Activated CD8-positive, alpha-beta T cell treated with anti-CD3 and anti-CD28 coated beads for 36 hours (primary cell): ENCODE measurements at regions not wholly inside any gene's neighbourhood (a gene's known extent, or its start where the extent isn't known, plus 50 kb on each side); places are given as distances from the start of the nearest gene placed in this dataset.

Experiments
- ATAC-seq: fragments of 200-7000 bp; cut with Tn5 transposase; one replicate; pipeline ENCODE4 v1.10.0; 2021; ENCODE audit warnings: mild to moderate bottlenecking, moderate library complexity
- CTCF ChIA-PET: fragments of 350-600 bp; sonication (Branson Sonifier 250); formaldehyde crosslinking; loops from one replicate; lab custom pipeline; 2021; ENCODE audit warnings: antibody characterized with exemption; lab: Charles Lee
- POLR2A ChIA-PET: fragments of 350-600 bp; sonication (Branson Sonifier 250); formaldehyde crosslinking; loops from one replicate; lab custom pipeline; 2021; ENCODE audit warnings: antibody characterized with exemption; lab: Charles Lee
- DNase-seq: peaks from one replicate; pipeline ENCODE4 v3.0.0-alpha.2; 2020
- H3K27ac Mint-ChIP-seq: one replicate; pipeline ENCODE4 v1.8.0; 2021; ENCODE audit warnings: mild to moderate bottlenecking, mixed read lengths
- H3K27me3 Mint-ChIP-seq: one replicate; pipeline ENCODE4 v1.8.0; 2021; ENCODE audit warnings: mixed read lengths
- H3K36me3 Mint-ChIP-seq: one replicate; pipeline ENCODE4 v1.8.0; 2021; ENCODE audit warnings: low read depth, mixed read lengths
- H3K4me1 Mint-ChIP-seq: one replicate; pipeline ENCODE4 v1.8.0; 2021; ENCODE audit warnings: low read depth, mixed read lengths
- H3K4me3 Mint-ChIP-seq: one replicate; pipeline ENCODE4 v1.8.0; 2021; ENCODE audit warnings: mild to moderate bottlenecking, moderate library complexity, mixed read lengths
- H3K9me3 Mint-ChIP-seq: one replicate; pipeline ENCODE4 v1.8.0; 2021; ENCODE audit warnings: mixed read lengths
- intact Hi-C: fragments of 100-400 bp; cut with micrococcal nuclease; formaldehyde crosslinking; loops from one replicate; pipeline ENCODE4 v1.10.0; 2022
- TF ChIP-seq, protein P1 (sequence below): fragments of 200-600 bp; IDR thresholded peaks from one replicate; pipeline ENCODE4 v1.8.0; 2022; ENCODE audit warnings: antibody characterized with exemption, mild to moderate bottlenecking

DNA sequence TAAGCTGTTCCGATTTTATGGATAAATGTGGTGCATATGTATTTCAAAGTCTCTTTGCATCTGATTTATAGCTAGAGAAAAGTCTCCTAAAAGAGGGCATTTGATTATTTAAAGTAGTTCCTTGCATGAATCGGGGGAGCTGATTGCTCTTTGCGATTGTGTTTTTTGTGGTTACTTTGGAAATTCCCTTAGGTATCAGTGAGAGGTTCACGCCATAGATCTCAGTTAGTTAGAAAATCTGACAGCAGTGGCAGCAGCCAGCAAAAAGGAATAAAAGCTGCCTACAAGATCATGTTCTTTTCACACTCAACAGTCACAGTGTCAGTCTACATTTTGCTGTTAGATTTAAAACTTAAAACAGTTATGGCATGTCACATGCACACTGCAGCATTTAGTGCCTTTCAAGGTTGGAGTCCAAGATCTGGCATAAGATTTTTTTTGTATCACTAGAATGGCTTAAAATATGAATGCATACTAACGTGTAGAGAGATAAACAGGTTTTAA is 436.5 kb upstream of the PCDH20 start:
- ChIA-PET POLR2A (no interaction called here), CTCF (no interaction called here)
- TF ChIP-seq, protein P1, sequence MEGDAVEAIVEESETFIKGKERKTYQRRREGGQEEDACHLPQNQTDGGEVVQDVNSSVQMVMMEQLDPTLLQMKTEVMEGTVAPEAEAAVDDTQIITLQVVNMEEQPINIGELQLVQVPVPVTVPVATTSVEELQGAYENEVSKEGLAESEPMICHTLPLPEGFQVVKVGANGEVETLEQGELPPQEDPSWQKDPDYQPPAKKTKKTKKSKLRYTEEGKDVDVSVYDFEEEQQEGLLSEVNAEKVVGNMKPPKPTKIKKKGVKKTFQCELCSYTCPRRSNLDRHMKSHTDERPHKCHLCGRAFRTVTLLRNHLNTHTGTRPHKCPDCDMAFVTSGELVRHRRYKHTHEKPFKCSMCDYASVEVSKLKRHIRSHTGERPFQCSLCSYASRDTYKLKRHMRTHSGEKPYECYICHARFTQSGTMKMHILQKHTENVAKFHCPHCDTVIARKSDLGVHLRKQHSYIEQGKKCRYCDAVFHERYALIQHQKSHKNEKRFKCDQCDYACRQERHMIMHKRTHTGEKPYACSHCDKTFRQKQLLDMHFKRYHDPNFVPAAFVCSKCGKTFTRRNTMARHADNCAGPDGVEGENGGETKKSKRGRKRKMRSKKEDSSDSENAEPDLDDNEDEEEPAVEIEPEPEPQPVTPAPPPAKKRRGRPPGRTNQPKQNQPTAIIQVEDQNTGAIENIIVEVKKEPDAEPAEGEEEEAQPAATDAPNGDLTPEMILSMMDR: no peak
- Mint-ChIP-seq H3K27me3 (no peaks in the 10 kb centered on the region), H3K9me3 (peaks cover 5% of the 10 kb centered on the region), H3K4me1 (no peaks in the 10 kb centered on the region), H3K4me3 (no peak overlapping the region), H3K36me3 (no peaks in the 10 kb centered on the region), H3K27ac (no peak overlapping the region)
- DNase-seq (no peak), ATAC-seq (no peak)
- intact Hi-C loops: no loop called here

DNA sequence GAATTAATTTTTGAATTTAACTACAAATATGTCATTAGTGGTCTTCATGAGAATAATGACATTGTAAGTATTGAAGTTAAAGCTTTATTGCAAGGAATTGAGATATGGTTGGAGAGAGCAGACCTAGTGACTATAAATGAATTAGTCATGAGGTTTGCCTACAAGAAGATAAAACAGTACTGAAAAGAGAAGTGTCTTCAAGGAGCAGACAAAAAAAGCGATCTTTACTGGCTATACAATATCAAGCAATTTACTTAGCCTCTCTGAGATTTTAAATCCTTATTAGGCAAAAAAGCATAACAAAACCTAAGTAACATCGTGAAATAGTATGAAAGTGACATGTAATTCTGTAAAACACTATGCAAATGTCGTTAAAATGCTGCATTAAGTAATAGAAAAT is 435.1 kb upstream of the PCDH20 start:
- no peaks in the 10 kb centered on the region for H3K4me1 Mint-ChIP-seq
- ChIA-PET CTCF (no interaction called here), POLR2A (no interaction called here)
- H3K36me3 Mint-ChIP-seq: no peaks in the 10 kb centered on the region
- H3K27ac Mint-ChIP-seq: no peak overlapping the region
- H3K4me3 Mint-ChIP-seq: no peak overlapping the region
- intact Hi-C loops: no loop called here
- H3K9me3 Mint-ChIP-seq: peaks cover 7% of the 10 kb centered on the region
- ATAC-seq (no peak), DNase-seq (no peak)
- H3K27me3 Mint-ChIP-seq: no peaks in the 10 kb centered on the region
- TF ChIP-seq, protein P1: no peak

DNA sequence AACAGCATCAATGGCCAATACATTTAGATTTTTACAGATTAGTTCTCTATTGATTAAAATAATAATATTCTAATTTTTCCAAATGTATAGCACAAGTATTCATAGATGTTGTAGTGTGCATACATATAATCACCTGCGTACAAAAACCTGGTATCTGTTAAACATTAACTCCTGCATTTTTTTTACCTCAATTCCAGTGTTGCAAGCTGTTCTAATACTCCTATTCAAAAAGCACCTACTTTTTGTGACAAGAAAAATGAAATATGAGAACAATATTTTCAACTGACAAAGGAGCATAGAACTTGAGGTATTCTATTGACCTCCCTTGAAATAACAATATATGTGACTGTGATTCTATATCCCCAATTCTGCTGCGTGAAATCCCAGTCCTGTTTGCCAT is 422.9 kb upstream of the PCDH20 start:
- H3K27ac Mint-ChIP-seq: no peak overlapping the region
- H3K9me3 Mint-ChIP-seq: peaks cover 7% of the 10 kb centered on the region
- no peaks in the 10 kb centered on the region for H3K36me3 Mint-ChIP-seq

DNA sequence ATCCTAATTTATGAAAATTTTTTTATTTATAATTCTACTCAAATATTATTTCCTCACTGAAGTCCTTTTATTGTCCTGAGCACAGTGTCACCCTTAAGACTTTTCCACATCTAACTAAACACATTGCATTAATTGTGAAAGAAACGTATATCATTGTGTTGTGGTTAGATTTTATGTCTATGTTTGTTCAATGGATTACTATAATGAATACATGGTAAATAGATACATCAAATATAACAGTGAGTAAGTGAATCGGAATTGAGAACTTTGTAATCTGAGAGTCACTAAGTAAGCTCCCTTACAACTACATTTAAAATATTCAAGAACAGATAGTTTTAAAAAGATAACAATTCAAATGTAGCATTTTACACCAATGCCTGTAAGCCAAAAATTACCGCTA is 417.6 kb upstream of the PCDH20 start:
- intact Hi-C loops: no loop called here
- CTCF ChIA-PET: no interaction called here
- Mint-ChIP-seq H3K4me3 (no peak overlapping the region), H3K36me3 (no peaks in the 10 kb centered on the region), H3K9me3 (peaks cover 10% of the 10 kb centered on the region), H3K4me1 (no peaks in the 10 kb centered on the region), H3K27ac (no peak overlapping the region), H3K27me3 (no peaks in the 10 kb centered on the region)
- POLR2A ChIA-PET: no interaction called here
- DNase-seq: no peak
- TF ChIP-seq, protein P1: no peak
- ATAC-seq: no peak

More for the DNA sequence above, 422.9 kb upstream of the PCDH20 start:
- ChIA-PET CTCF (no interaction called here), POLR2A (no interaction called here)
- no peak for ATAC-seq
- Mint-ChIP-seq H3K4me1 (no peaks in the 10 kb centered on the region), H3K4me3 (no peak overlapping the region), H3K27me3 (no peaks in the 10 kb centered on the region)
- intact Hi-C loops: no loop called here
- no peak for DNase-seq
- TF ChIP-seq, protein P1: no peak

DNA sequence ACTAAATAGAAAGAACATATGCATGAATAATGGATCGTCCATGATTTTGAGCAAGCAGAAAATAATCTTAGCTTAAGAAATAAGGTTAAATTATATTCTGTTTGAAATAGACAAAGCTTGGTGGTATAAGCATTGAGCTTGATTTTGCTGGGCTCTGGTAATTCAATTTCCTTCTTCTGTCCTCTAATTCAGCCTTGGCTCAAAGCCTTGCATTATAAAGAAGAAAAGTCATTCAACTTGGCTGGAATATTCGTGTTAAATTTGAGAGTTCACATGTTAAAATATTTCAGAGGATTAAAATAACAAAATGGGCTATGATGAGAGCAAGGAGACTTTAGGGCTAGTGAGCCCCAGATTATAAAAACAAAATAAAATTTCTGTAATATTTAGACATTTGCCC is 415.4 kb upstream of the PCDH20 start:
- ATAC-seq: no peak
- intact Hi-C loops: no loop called here

More for the DNA sequence above, 415.4 kb upstream of the PCDH20 start:
- Mint-ChIP-seq H3K27me3 (no peaks in the 10 kb centered on the region), H3K4me3 (no peak overlapping the region), H3K36me3 (no peaks in the 10 kb centered on the region), H3K4me1 (no peaks in the 10 kb centered on the region), H3K9me3 (peaks cover 10% of the 10 kb centered on the region), H3K27ac (no peak overlapping the region)
- DNase-seq: no peak
- TF ChIP-seq, protein P1: no peak
- ChIA-PET CTCF (no interaction called here), POLR2A (no interaction called here)
